RPMI7951 (cell line): ENCODE measurements at regions not wholly inside any gene's neighbourhood (a gene's known extent, or its start where the extent isn't known, plus 50 kb on each side); places are given as distances from the start of the nearest gene placed in this dataset.
A peak's percentile ranks its signal among the peaks of the same experiment; 100 is the strongest.

ENCODE experiments used
- DNase-seq: peaks from one replicate; pipeline ENCODE4 v3.0.0-alpha.2; 2012; ENCODE audit warnings: low read depth

DNA sequence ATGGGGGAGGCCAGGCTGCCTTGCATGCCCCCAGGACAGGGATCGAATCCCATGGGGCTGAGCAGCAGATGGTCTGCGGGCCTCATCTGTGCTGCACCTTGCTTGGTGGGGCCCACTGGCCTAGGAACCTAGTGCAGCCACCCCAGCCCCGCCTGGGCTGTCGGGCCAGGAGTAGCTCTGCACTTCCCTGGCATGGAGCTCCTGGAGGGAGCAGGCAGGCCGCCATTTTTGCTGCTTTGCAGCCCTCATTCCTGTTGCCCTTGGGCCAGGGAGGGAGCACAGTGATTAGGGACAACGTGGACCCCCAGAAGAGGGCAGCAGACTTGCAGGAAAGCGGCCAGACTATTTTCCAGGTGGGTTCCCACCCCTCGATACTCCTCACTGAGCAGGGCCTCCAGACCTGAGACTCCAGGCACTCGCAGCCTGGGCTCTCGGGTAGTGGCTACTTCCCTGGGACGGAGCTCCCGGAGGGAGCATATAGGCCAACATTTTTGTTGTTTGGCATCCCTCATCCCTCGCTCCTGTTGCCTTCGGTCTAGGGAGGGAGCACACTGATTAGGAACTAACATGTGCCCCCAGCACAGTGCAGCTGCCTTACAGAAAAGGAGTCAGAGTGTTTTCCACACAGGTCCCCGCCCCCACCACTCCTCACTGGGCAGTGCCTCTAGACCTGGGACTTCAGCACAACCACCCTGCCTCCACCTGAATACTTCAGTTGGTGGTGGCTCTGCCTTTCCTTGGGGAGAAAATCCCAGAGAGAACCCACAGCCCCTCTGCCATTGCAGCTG, 99.5 kb downstream of the MAIP1 start:
- no peak for DNase-seq

DNA sequence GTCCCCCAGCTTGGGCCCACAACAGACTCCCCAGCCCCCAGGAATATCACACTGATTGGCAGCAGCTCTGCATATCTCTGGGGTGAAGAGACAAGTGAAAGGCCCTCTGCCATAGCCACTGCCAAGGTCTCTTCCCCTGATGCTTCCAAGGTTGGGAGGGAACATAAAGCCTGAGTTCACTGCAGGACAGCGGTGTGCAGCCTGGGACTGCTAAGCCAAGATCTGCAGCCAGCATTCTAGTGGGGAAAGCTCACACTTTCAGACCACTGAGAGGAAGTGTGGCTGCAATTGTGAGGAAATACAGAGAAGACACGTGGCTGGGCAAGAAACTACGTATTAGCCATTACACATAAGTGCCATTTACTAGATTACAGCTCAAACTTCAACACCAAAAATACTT, 100.7 kb downstream of the MAIP1 start:
- no peak for DNase-seq

DNA sequence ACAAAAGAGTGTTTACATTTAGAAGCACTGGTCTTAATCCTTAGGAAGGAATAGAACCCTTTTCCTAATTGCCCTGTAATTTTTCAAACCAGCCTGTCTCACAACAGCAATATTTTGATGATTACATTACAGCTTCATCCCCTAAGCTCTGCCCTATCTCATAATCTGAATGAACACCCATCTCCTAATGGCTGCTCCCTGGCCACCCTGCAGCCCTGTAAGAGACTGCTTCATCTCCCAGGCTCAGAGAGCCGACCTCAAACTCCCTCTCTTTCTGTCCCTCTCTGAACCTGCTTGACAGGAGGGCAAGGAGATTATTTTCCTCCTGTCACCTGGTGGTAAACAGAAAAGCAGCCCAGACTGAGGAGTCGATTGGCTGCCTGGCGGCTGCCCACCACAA, 107.8 kb downstream of the MAIP1 start:
- no peak for DNase-seq

DNA sequence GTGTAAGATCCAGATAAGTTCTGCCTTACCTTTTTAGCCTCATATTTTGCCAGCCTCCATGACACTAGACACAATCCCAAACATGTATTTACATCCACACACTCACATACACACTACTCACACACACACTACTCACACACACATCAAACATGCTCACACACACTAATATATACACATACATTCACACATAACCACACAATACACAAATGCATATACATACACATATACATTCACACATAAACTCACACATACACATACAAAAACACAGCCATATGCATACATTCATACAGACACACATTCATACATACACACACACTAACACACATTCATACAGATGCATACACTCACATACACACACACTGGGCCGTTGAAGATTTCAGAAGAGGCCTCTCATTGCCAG, 109.5 kb downstream of the MAIP1 start:
- no peak for DNase-seq

DNA sequence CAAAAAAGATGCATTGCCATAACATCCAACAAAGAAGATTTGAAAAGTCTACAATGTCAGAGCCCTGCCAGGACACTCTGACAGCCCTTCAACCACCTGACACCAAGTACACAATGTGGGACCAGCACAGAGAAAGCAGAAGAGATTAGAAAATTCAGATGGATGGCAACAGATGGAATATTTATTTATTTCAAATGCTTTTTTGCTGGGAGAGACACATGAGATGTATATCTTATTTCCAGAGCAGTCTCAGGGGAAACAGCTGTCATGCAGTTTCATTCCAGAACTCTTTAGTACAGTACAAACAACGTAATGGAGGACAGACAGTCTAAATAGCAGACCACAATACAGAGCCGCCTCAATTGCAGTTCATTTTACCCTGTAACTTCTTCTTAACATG, 110.1 kb downstream of the MAIP1 start:
- no peak for DNase-seq

DNA sequence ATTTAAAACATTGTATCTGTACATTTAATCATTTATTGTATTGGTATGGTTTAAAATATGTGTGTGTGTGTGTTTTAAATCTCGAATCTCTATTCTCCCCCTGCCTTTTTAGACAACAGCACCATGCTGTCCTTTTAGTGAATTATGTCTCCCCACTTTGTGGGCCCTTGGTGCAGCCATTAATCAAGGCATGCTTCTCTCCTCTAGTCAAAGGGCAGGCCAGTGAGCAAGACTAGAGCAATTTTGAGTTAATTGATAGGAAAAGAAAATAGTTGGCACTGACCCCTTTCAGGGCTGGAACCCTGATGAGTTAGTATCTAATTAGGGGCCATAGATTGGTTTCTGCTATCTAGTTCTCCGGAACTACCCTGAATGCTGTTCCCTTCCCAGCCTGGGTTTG, 111.0 kb downstream of the MAIP1 start:
- no peak for DNase-seq

GRCh38 chr2:200068642-200069041, 113.3 kb downstream of the MAIP1 start:
- no peak for DNase-seq

- peak; percentile 38 for DNase-seq
Measured at GRCh38 chr2:200077210-200077650, 121.8 kb downstream of the MAIP1 start.

DNA sequence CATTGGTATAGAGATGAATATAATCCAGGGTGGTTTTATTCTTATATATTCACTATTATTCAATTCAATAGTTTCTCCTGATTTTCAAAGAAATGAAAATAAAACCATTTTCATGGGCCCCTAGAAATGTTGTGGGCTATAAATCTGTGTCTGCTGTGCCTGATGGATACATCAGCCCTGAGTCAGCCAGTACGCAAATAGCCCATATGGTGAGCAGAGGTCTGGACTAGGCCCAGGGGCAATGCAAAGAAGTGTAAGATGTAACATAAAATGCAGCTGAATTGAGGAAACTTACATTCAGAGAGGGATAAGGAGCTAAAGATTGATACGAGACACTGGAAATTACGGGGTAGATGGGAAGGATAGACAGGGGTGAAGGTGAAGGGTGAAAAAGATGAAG, 122.5 kb downstream of the MAIP1 start:
- DNase-seq = peak; percentile 56

- no peak for DNase-seq
Measured at GRCh38 chr2:200079356-200079755, 124.0 kb downstream of the MAIP1 start.

GRCh38 chr2:200081236-200081635, 125.9 kb downstream of the MAIP1 start:
- DNase-seq = peak; percentile 24

DNA sequence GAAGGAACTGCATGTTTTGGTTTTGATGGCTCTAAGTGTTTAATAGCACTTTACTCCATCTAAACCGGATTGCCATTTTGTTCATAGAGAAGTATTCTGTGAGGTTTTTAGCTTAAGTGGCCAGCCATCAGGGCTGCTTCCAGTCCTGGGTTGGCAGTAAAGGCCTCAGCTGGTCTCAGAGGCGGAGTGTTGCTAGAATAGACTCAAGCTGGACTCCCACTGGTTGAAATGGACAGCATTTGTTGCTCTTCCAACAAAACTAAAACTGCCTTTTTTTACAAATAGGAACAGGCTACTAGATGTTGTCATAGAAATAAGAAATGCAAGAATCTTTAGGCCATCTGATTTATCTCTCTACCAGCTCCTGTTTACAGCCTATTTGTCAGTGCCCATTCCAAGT, 126.4 kb downstream of the MAIP1 start:
- DNase-seq = no peak

- no peak for DNase-seq
Measured at GRCh38 chr2:200084036-200084435, 128.7 kb downstream of the MAIP1 start.

- peak; percentile 53 for DNase-seq
Measured at GRCh38 chr2:200086911-200087310, 131.5 kb downstream of the MAIP1 start.

- DNase-seq = no peak
Measured at GRCh38 chr2:200087451-200087850, 132.1 kb downstream of the MAIP1 start.

DNA sequence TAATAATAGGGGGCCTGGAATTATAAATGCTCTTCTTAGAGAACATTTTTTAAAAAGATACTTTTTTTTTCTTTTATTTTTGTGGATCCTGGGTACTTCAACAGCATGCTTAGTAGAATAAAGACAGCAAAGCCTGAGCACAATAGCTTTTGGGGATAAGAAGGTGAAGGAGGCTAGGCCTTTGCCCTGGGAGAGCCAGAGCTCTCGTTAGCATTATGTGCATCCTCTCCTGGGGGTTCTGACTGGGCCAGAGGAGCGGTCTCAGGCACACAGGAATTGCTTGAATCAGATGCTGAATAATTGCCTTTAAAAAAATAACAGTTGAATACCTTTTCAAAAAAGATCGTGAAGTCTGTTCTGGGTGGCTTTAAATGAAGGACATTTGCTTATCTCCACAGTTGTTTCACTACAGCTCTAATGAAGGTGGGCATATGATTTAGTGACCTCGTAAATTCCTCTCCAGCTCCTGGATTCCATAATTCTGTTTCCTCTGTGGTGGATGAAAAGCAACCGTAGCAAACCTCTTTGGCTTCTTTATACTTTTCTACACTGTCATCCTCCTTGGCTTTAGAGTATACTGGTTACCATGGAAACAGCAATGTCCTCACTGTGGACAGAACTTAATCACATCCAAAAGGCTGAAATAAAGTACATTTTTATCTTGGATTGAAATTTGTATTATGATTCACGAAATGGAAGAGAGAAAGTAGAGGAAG, 133.8 kb downstream of the MAIP1 start:
- DNase-seq = no peak

- no peak for DNase-seq
Measured at GRCh38 chr2:200089756-200090109, 134.4 kb downstream of the MAIP1 start.

DNA sequence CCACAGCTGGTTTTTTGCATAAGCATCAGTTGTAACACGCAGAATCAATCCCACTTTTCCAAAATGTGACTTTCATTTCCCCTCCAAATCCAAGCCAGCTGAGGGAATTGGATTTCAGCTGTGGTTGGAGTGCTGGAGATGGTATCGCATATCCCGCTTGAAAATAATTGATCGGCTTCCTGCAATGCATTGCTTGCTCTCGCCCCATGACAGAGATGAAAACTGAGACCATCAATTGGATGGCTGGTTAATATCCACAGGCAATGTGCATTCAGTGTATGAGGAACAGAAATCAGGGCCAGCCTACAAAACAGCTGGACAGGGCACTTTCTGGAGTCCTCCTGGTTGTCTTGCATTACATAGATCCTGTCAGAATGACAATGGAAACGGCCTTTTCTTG, 135.3 kb downstream of the MAIP1 start:
- DNase-seq = no peak

DNA sequence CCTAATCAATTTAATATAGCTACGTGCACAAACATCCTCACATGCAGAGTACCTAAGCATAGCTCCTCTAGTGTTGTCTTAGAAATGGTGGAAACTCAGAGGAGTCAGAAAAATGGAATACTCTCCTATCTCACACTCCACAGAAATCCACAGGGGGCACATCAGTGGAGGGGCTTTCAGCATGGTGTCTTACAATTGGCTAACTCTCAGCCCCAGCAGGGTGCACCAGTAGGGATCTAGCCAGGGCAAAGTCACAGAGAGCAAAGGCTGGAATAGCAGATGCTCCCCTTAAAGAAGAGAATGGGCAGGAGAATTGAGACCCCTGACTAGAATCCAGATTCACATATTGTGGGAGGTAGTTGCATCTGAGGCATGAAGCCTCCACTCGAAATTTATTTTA, 135.7 kb downstream of the MAIP1 start:
- no peak for DNase-seq

GRCh38 chr2:200092235-200092634, 136.9 kb downstream of the MAIP1 start:
- DNase-seq = no peak

- DNase-seq = peak; percentile 11
Measured at GRCh38 chr2:200095436-200095835, 140.1 kb downstream of the MAIP1 start.

GRCh38 chr2:200099256-200099655, 143.9 kb downstream of the MAIP1 start:
- no peak for DNase-seq

DNA sequence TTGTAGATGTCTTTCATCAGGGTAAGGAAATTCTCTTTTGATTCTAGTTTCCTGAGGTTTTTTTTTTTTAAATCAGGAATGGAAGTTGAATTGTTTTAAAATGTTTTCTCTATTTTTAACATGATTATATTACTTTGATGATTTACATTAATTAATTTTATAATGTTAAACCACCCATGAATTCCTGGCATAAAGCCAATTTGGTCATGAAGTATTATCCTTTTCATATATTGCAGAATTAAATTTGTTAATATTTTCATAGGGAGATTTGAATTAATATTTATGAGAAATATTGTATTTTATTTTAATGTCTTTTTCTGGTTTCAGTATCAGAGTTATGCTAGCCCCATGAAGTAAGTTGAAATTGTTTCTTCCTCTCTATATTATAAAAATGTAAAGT, 144.6 kb downstream of the MAIP1 start:
- no peak for DNase-seq

DNA sequence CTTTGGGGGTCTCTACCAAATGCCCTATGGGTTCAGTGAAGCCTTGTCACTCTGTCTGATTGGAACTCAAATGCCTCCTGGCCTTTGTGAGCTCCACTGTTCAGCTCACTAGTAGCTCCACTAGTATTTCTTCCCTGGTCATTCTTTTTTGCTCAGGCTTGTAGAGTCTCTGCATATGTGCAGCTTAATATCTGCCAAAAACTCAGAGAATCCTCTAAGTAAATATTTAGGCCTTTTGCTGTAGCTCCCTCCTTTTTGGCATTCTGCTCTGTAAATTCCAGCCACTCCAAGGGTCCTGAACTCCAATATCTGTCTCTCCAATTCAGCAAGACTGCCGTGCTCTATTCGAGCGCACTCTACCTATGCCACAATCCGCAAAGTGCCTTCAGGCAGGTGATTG, 146.5 kb downstream of the MAIP1 start:
- no peak for DNase-seq
